Panc1 (cell line): ENCODE measurements at regions not wholly inside any gene's neighbourhood (a gene's known extent, or its start where the extent isn't known, plus 50 kb on each side); places are given as distances from the start of the nearest gene placed in this dataset.

Experiments used
- ATAC-seq: fragments of 200-7000 bp; cut with Tn5 transposase; 2 replicates; pipeline ENCODE4 v1.9.1; 2020; ENCODE audit warnings: mild to moderate bottlenecking, moderate library complexity
- BruUV-seq: library from RNA; stranded (reverse); fragments of 400-500 nt; replicated peaks from 2 replicates; lab custom pipeline; 2021; lab: Mats Ljungman, UMichigan
- CTCF ChIA-PET: fragments of 300-600 bp; sonication (Branson Sonifier 250); formaldehyde crosslinking; loops from one replicate; lab custom pipeline; 2022; ENCODE audit warnings: antibody characterized with exemption; lab: Charles Lee
- POLR2A ChIA-PET: fragments of 300-600 bp; sonication (Branson Sonifier 250); formaldehyde crosslinking; loops from one replicate; lab custom pipeline; 2022; ENCODE audit warnings: antibody characterized with exemption; lab: Charles Lee
- DNase-seq: peaks from one replicate; pipeline ENCODE4 v3.0.0-alpha.2; 2010; ENCODE audit warnings: low read depth, low spot score
- H3K27ac ChIP-seq: 2 replicates; pipeline ENCODE4 v1.5.1; 2011; ENCODE audit warnings: mild to moderate bottlenecking, low read length, inconsistent platforms
- H3K27me3 ChIP-seq: fragments of 200-500 bp; sonication (Bioruptor generic); 2 replicates; pipeline ENCODE4 v1.6.0; 2014; ENCODE audit warnings: low read length, inconsistent platforms; ENCODE audit not compliant: control insufficient read depth, insufficient read depth
- H3K36me3 ChIP-seq: fragments of 200-500 bp; sonication (Bioruptor generic); 2 replicates; pipeline ENCODE4 v1.5.1; 2014; ENCODE audit warnings: inconsistent platforms, mild to moderate bottlenecking, low read length, moderate library complexity; ENCODE audit not compliant: control insufficient read depth, insufficient read depth
- H3K4me1 ChIP-seq: 2 replicates; pipeline ENCODE4 v1.5.1; 2011; ENCODE audit warnings: inconsistent platforms, mild to moderate bottlenecking, low read length, moderate library complexity; ENCODE audit not compliant: control insufficient read depth, insufficient read depth
- H3K4me3 ChIP-seq, 2 experiments: 2 replicates each; pipeline ENCODE4 v1.5.1; 2011 to 2012; ENCODE audit warnings: low read depth in 2 of 2, low read length in 2 of 2, mild to moderate bottlenecking in 2 of 2, inconsistent platforms in 1 of 2, moderate library complexity in 1 of 2
- H3K9me3 ChIP-seq: fragments of 200-500 bp; sonication (Bioruptor generic); 2 replicates; pipeline ENCODE4 v1.5.1; 2014; ENCODE audit warnings: low read depth, mild to moderate bottlenecking, inconsistent platforms, low read length, moderate library complexity; ENCODE audit not compliant: control insufficient read depth, insufficient read depth
- CTCF ChIP-seq: fragments of 450-650 bp; IDR thresholded peaks from 2 replicates; pipeline ENCODE4 v1.5.1; 2017; ENCODE audit warnings: mild to moderate bottlenecking
- POLR2AphosphoS5 ChIP-seq: IDR thresholded peaks from 2 replicates; pipeline ENCODE4 v1.6.1; 2012; ENCODE audit warnings: mild to moderate bottlenecking, low read depth, low read length, moderate library complexity
- REST ChIP-seq, 2 experiments: IDR thresholded peaks; 2 replicates each; pipeline ENCODE4 v1.6.1; 2011 to 2012; ENCODE audit warnings: low read depth in 2 of 2, control low read depth in 1 of 2, low read length in 1 of 2, mild to moderate bottlenecking in 1 of 2, moderate library complexity in 1 of 2; ENCODE audit not compliant: insufficient read depth in 1 of 2
- SIN3A ChIP-seq: IDR thresholded peaks from 2 replicates; pipeline ENCODE4 v1.6.1; 2012; ENCODE audit warnings: low read depth, mild to moderate bottlenecking, low read length, moderate library complexity, borderline replicate concordance; ENCODE audit not compliant: insufficient read depth
- TCF7L2 ChIP-seq: IDR thresholded peaks from 2 replicates; pipeline ENCODE4 v1.6.1; 2011; ENCODE audit warnings: mild to moderate bottlenecking, low read depth, low read length, inconsistent platforms
- in situ Hi-C: cut with HindIII; loops from 2 replicates; pipeline ENCODE4 v1.10.0; 2016; ENCODE audit warnings: low sequenced_read_pairs, low pct_unique_long_range_greater_than_20kb
- intact Hi-C: fragments of 100-400 bp; cut with micrococcal nuclease; formaldehyde crosslinking; loops from one replicate; pipeline ENCODE4 v1.10.0; 2022; ENCODE audit not compliant: unreplicated experiment

- Histone ChIP-seq H3K4me3 (no peak overlapping the region), H3K9me3 (no peaks in the 10 kb centered on the region), H3K27ac (no peak overlapping the region), H3K36me3 (no peaks in the 10 kb centered on the region), H3K27me3 (no peaks in the 10 kb centered on the region), H3K4me1 (no peaks in the 10 kb centered on the region)
- ChIA-PET CTCF (no interaction called here), POLR2A (no interaction called here)
- DNase-seq (no peak), ATAC-seq (no peak)
- intact Hi-C loops = no loop called here
- TF ChIP-seq TCF7L2 (no peak), POLR2AphosphoS5 (no peak), CTCF (no peak), REST (IDR thresholded peaks at IDR 0.05; ENCODE audit: insufficient read depth in 1 of 2, low read depth in 2 of 2, low read length in 1 of 2) (no peak), SIN3A (no peak)
- in situ Hi-C loops = no loop called here
- no TSS peak for BruUV-seq
These were observed 143.8 kb downstream of the PALM2AKAP2 start for GRCh38 chr9:109923806-109924205.

GRCh38 chr9:109925799-109926198, 145.8 kb downstream of the PALM2AKAP2 start:
- H3K4me3 ChIP-seq = no peak overlapping the region
- H3K9me3 ChIP-seq = no peaks in the 10 kb centered on the region
- no peaks in the 10 kb centered on the region for H3K4me1 ChIP-seq
- ATAC-seq (no peak), DNase-seq (no peak)
- intact Hi-C loops (no loop called here), in situ Hi-C loops (no loop called here)
- no TSS peak for BruUV-seq
- ChIA-PET CTCF (interaction anchor here (0.7 kb wide), 1 partner anchor 242 kb away, joined by 3 read pairs; no protein-coding TSS in a partner anchor), POLR2A (no interaction called here)
- TF ChIP-seq POLR2AphosphoS5 (no peak), SIN3A (no peak), REST (IDR thresholded peaks at IDR 0.05; ENCODE audit: insufficient read depth in 1 of 2, low read depth in 2 of 2, low read length in 1 of 2) (no peak), TCF7L2 (no peak), CTCF (no peak)
- H3K27me3 ChIP-seq = no peaks in the 10 kb centered on the region
- no peak overlapping the region for H3K27ac ChIP-seq
- no peaks in the 10 kb centered on the region for H3K36me3 ChIP-seq
